ENCODE measurements at regions not wholly inside any gene's neighbourhood (a gene's known extent, or its start where the extent isn't known, plus 50 kb on each side); places are given as distances from the start of the nearest gene placed in this dataset.
"Not testable (repeated sequence)": the region's sequence is repeated elsewhere in the genome, so short reads cannot be mapped to it uniquely, and the experiment has no call there.

DNA sequence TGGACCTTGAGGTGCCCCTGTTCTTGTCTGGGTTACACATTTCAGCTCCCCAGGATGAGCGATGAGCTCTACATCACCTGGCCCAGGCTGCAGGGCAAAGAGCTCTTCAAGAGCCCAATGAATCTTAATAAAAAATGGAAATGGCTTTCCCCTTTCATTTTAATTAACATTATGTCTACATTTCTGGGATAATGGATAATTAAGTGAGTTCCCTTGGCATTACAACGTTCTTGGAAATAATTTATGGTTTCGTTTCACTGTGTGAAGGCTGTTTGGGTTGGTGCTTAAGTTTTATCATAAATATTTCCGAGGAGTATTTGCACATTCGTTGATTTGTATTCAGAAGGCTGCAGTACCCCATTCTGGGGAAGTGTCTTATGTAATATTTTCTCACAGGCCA is 678.3 kb upstream of the EEF2KMT start:
- in situ Hi-C loops (cut with HindIII; ENCODE audit: low sequenced_read_pairs) = no loop called here
- no peak for DNase-seq (ENCODE audit: low spot score)

DNA sequence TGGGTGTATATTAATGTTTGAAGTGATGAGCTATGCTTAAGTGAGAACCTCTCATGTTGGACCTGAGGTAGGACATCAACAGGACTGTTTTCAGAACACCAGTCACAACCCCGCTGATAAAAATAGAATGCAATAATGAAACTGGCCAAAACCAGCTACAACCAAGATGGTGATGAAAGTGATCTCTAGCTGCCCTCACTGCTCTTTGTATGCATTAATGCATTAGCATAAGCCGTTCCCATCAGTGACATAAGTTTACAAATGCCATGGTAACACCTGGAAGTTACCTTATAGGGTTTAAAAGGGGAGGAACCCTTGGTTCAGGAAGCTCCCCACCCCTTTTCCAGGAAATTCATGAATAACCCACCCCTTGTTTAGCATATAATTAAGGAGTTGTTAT is 672.5 kb upstream of the EEF2KMT start:
- no peak for DNase-seq (ENCODE audit: low spot score)
- in situ Hi-C loops (cut with HindIII; ENCODE audit: low sequenced_read_pairs) = no loop called here

DNA sequence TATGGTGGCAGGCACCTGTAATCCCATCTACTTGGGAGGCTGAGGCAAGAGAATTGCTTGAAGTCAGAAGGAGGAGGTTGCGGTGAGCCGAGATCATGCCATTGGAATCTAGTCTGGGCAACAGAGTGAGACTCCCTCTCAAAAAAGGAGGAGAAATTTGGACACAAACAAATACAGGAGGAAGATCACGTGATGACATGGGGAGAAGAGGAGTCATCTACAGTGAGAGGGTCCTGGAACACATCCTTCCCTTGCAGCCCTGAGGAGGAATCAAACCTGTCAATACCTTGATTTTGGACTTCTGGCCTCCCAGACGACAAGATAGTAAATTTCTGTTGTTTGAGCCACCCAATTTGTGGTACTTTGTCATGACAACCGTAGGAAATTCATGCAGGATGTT is 671.9 kb upstream of the EEF2KMT start:
- in situ Hi-C loops (cut with HindIII; ENCODE audit: low sequenced_read_pairs) = no loop called here
- DNase-seq (ENCODE audit: low spot score) = no peak

DNA sequence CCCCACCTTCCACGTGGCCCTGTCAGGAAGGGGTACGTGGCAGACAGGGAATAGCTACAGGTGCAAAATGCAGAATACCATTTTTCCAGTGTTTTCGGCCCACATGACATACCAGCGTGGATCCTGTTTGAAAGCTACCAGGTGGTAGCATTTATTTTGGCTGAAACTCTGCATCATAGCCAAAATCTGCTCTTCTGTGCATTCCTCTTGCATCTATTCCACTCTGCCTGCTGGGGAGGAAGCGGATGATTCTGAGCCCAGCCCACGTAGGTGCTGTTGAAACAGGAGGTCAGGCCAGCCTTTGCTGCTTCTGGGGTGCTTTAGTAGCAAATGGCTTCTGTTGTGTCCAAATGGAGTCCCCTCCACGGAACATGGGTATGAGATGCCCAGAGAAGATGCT is 670.9 kb upstream of the EEF2KMT start:
- in situ Hi-C loops (cut with HindIII; ENCODE audit: low sequenced_read_pairs) = no loop called here
- peak; percentile 81 for DNase-seq (ENCODE audit: low spot score)

DNA sequence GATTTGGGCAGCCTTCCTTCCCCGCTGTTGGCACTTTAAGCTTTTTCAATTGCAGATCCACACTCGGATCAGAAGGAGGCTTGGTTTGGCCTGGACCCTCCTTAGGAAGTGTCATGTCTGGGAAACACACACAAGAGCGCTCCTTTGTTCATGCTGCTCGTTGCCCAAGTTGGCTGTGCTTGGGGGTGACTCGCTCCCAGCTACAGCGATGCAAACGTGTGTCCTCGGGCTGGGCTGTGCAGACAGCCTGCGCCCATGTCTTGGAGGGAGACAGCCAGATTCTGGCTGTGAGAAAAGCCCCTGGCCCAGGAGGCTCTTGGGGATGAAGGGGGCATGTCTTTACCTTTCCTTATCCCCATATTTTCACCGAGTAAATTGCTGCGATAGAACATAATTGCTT is 665.6 kb upstream of the EEF2KMT start:
- in situ Hi-C loops (cut with HindIII; ENCODE audit: low sequenced_read_pairs) = no loop called here

DNA sequence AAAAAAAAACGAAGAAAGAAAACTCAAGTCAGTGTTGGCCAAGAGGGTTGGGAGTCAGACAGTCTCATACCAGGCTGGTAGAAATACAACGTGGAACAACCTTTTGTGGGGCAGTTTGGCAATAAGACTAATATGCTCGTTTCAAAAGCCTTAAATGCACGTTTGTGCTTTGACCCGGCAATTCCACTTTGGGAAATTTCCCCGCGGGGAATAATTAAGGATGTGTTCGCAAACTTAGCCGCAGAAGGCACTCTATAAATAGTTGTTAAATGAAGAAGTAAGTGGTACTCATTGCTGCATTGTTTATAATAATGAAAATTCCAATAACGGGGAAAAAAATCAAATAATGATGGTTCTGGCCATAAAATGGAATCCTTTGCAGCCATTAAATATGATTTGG is 664.8 kb upstream of the EEF2KMT start:
- no peak for DNase-seq (ENCODE audit: low spot score)
- in situ Hi-C loops (cut with HindIII; ENCODE audit: low sequenced_read_pairs) = no loop called here

More for the DNA sequence above, 665.6 kb upstream of the EEF2KMT start:
- no peak for DNase-seq (ENCODE audit: low spot score)

DNA sequence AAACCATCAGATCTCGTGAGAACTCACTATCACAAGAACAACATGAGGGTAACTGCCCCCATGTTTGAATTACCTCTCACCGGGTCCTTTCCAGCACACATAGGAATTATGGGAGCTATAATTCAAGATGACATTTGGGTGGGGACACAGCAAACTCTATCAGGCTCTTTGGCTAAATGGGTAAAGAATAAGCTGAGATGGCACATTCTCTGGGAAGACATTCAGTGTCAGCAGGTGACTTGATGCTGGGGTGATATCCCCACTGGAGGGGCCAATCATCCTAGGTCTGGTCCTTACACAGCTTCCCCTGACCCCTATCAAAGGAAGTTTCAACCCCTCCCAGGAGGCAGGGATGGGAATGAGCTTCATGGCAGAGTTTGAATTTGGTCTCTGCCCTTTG is 664.0 kb upstream of the EEF2KMT start:
- in situ Hi-C loops (cut with HindIII; ENCODE audit: low sequenced_read_pairs) = no loop called here
- no peak for DNase-seq (ENCODE audit: low spot score)

DNA sequence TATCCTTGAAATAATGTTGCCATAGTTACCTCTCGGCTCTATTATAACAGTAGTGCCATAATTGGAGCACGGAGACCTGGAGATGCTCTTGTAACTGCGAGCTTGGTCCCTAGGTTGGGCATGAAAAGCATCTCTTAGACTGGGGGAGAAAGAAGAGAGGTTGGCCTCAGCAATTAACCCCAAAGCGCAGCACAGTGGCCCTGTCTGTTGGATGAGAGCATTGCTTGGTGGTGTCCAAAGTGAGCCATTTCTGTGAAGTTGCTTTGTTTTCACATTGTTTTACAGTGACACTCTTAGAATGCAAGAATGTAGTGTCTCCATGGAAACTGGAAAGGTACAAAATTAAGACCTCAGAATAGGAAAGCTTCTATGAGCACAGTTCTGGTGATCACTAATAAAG is 660.7 kb upstream of the EEF2KMT start:
- DNase-seq (ENCODE audit: low spot score) = no peak
- in situ Hi-C loops (cut with HindIII; ENCODE audit: low sequenced_read_pairs) = no loop called here

DNA sequence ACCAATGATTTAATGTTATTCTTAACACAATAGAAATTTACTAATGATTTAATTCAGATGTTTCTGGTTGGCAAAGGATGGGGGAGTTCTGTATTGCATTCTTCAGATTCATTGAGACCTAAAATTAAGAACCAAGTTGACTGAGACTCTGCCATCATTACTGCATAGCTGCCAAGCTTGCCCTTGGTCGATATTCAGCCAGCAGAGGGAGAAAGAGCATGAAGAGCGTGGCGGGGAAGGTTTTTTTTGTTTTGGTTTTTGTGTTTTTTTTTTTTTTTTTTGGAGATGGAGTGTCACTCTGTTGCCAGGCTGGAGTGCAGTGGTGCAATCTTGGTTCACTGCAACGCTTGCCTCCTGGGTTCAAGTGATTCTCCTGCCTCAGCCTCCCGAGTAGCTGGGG is 659.4 kb upstream of the EEF2KMT start:
- in situ Hi-C loops (cut with HindIII; ENCODE audit: low sequenced_read_pairs) = no loop called here
- peak; percentile 11 for DNase-seq (ENCODE audit: low spot score)

DNA sequence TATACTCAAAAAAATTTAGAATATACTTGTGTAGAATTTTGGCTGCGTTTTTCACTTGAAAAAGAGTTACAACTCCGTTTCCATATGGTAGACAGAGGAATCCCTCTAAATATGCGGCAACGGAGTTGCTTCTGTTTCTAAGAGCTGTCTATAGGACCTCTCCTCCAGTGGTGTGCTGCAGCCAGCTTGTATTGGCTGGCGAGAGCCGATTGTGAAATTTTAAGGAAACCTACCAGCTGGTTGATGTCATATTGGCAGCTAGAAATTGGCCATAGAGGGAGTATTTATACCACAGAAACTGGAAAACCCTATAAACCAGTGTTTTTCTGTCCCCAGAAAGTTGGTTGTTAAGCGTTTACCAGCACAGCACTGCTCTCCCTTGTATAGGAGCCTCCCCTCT is 655.8 kb upstream of the EEF2KMT start:
- in situ Hi-C loops (cut with HindIII; ENCODE audit: low sequenced_read_pairs) = no loop called here
- no peak for DNase-seq (ENCODE audit: low spot score)

DNA sequence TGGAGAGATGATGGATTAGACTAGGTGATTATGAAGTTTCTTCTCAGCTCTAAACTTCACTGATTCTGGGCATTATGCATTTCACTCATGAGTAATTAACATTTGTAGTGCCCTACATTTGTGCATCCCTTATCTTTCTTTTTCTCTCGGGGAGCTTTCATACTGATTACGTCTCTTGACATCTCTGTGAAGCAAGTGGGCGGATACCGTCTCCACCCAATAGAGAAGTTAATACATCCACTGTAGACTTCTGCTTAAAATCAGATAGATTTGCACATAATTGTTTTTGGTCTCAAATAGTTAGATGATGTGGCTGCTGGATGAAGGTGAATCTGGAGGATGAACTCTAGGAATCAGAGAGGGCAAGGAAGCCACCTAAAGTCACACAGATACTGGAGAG is 653.6 kb upstream of the EEF2KMT start:
- in situ Hi-C loops (cut with HindIII; ENCODE audit: low sequenced_read_pairs) = no loop called here
- no peak for DNase-seq (ENCODE audit: low spot score)

DNA sequence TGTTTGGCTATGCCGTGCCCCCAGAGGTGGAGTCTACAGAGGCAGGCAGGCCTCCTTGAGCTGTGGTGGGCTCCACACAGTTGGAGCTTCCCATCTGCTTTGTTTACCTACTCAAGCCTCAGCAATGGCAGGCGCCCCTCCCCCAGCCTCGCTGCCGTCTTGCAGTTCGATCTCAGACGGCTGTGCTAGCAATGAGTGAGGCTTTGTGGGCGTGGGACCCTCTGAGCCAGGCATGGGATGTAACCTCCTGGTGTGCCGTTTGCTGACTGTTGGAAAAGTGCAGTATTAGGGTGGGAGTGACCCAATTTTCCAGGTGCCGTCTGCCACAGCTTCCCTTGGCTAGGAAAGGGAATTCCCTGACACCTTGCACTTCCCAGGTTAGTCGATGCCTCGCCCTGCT is 652.8 kb upstream of the EEF2KMT start:
- in situ Hi-C loops (cut with HindIII; ENCODE audit: low sequenced_read_pairs); DNase-seq (ENCODE audit: low spot score): not testable (repeated sequence)

DNA sequence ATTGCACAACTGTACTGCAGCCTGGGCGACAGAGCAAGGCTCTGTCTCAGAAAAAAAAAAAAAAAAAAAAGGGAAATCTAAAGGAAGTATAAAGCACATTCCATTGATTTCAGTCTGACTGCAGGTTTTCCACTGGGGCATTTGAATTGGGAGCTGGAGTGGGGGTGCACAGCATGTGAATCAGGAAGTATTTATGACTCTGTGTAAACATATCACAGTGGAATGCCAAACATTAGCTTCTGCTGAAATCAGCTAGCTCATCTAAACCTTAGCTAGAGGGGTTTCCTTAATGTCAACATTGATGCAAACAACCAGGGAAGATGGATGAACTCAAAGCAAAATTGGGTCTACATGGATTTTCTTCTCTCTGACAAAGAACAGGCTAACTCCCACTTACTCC is 641.0 kb upstream of the EEF2KMT start:
- DNase-seq (ENCODE audit: low spot score) = no peak
- in situ Hi-C loops (cut with HindIII; ENCODE audit: low sequenced_read_pairs) = no loop called here

DNA sequence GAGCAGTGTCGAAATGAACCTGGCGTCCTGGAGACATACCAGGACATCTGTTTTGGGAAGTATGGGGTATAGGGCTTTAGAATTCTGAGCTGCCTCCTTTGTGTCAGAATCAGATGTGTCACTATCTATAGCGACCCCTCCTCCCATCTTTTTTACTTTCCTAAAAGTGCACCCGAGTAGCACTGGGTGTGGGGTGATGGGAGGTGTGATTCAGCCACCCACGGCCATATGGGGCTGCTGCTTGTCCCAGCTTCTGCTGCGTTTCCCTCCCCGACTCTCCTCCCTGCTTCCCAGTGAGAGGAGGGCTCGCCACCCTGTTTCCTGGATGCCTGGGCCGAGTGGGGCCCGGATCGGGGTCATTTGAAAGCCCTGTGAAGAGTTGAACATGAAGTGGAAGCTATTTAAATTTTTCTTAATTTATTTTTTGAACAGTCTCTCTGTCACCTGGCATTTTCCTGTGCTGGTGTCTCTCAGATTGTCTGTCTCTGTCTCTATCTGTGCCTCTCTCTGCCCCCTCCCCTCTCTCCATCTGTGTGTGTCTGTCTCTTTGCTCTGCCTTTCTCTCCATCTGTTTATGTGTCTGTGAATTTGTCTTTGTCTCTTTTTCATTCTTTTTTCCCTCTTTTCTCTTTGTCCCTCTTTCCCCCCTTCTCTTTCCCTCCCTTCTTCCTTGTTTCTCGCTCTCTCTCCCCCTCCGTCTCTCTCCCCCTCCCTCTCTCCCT is 638.8 kb upstream of the EEF2KMT start:
- DNase-seq (ENCODE audit: low spot score) = no peak
- in situ Hi-C loops (cut with HindIII; ENCODE audit: low sequenced_read_pairs) = no loop called here

DNA sequence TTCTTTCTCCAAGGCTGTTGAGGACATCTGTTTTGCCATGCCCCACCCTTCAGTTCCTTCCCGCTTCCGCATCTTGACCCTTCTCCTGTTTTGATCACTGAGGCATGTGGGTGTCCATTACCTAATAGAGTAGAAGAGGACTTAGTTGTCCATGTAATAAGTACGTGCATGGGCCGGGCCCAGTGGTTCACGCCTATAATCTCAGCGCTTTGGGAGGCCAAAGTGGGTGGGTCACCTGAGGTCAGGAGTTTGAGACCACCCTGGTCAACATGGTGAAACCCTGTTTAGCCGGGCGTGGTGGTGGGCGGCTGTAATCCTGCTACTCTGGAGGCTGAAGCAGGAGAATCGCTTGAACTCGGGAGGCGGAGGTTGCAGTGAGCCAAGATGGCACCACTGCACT is 637.8 kb upstream of the EEF2KMT start:
- DNase-seq (ENCODE audit: low spot score) = no peak
- in situ Hi-C loops (cut with HindIII; ENCODE audit: low sequenced_read_pairs) = no loop called here

DNA sequence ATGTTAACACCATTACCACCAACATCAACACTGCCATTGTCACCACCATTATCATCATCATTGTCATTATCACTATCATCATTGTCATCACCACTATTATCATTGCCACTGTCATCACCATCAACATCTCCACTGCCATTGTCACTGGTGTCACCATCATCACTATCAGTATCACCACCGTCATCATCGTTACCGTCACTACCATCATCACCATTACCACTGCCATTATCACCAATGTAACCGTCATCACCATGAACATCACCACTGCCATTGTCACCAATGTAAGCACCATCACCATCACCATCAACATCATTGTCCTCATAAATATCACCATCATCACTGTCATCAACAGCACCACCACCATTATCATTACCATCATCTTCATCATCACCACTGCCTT is 633.2 kb upstream of the EEF2KMT start:
- no peak for DNase-seq (ENCODE audit: low spot score)
- in situ Hi-C loops (cut with HindIII; ENCODE audit: low sequenced_read_pairs) = no loop called here

DNA sequence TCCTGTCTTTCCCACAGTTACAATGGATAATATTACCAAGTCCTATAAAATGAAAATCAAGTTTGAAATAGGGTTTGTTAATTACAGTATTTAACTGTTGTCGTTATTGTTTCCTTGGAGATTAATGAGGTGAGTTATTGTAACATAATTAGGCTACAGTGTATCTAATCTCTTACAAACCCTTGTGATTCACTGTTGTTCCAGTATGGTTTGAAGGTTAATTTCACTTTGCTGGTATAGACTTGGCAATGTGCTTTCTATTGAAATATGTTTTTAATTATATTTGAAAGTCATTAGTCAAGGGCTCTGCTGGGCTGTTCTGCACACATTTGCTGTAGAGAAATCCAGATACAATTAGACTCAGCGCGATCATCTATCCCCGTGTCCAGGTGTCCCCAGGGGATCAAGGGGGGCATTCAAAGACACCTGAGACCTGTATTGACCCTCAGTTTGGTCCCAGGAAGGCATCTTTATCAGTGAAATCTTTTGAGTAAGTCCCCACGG is 624.6 kb upstream of the EEF2KMT start:
- in situ Hi-C loops (cut with HindIII; ENCODE audit: low sequenced_read_pairs) = no loop called here
- no peak for DNase-seq (ENCODE audit: low spot score)

DNA sequence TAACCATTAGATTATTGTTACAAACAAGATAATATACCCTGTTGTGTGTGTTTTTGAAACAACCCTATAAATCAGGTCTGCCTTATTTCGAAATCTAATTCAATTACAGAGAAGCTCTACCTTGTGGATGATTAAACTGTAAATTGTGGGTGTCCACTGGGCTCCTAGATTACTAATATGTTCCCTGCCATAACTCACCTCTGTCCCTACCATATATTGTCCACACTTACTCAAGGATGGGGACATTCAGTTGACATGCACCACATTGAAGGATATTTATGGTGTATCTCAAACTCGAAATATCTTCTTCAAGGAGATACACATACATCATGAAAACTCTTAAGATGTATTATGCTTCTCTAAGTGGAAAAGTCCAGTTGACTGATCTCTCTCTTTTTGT is 617.6 kb upstream of the EEF2KMT start:
- in situ Hi-C loops (cut with HindIII; ENCODE audit: low sequenced_read_pairs) = no loop called here
- no peak for DNase-seq (ENCODE audit: low spot score)

DNA sequence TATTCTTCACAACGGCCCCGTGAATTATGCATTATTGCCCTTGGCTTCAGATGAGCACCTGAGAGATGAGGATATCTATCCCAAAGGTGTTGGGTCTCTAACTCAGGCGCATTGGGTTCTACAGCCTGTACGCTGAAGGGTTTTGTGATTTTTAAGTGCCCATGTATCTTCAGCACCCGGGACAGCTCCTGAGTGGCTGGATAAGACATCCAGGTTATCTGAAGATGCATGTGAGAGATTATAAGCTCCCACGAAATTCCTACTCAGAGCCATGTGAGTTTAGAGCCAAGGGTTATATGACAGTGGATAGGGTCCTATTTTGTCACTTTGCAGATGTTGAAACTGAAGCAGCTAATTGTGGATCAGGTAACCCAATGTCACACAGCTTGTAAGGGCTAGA is 612.3 kb upstream of the EEF2KMT start:
- in situ Hi-C loops (cut with HindIII; ENCODE audit: low sequenced_read_pairs) = no loop called here
- DNase-seq (ENCODE audit: low spot score) = no peak

DNA sequence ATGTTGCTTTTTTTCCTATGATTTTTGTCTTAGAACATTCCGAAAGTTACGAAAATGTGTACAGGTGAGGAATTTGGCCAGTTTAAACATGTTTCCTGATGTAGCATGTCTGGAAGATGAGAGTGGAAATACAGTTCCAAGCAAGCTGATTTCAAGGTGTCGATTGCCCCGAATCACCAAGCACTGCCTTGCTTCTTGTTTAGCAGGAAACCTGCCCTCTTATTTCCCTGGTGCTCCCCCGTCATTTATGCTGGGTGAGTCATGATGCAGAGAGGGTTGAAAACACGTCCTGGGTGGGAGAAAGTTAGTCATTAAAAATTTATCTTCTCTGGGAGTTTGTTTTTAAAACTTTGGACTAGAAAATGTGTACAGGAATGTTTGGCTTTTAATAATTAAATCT is 608.6 kb upstream of the EEF2KMT start:
- no peak for DNase-seq (ENCODE audit: low spot score)
- in situ Hi-C loops (cut with HindIII; ENCODE audit: low sequenced_read_pairs) = no loop called here

DNA sequence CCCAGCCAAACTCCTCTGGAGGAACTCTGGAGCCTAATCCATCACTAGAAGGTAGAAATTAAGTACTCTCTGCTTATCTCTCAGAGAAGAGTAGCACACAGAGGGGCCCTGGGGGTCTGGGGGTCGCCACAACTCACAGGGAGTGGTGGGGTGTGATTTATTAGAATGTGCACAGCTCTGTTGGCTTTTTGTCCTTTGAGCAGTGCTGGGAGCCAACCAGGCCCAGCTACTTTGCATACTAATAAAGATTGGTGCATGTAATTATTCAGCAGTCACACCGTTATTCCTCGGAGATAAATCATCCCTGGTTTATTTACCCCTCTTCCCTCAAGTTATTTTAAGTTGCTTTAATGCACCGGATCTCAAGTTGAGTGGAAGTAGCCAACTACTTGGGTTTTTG is 606.7 kb upstream of the EEF2KMT start:
- in situ Hi-C loops (cut with HindIII; ENCODE audit: low sequenced_read_pairs) = no loop called here
- DNase-seq (ENCODE audit: low spot score) = no peak

DNA sequence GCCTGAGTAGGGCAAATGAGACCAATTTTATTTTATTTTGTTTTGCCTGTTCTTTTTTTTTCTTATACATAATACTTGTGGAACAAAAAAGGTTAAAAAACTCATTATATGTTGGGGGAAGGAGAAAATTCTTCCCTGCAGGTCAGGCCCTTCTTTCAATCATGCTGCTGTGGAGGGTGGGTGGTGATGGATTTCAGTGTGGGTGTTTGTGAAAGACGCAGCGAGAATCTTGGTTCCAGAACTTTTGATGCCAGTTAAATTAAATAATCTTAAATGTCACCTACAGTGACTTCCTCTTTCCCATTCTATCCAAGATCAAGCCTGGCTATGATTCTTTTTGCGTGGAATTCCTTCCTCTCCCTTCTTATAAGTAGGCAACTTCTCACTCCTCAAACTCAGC is 595.8 kb upstream of the EEF2KMT start:
- DNase-seq (ENCODE audit: low spot score) = no peak
- in situ Hi-C loops (cut with HindIII; ENCODE audit: low sequenced_read_pairs) = no loop called here

Measured in G401 (cell line).